ENCODE measurements at regions not wholly inside any gene's neighbourhood (a gene's known extent, or its start where the extent isn't known, plus 50 kb on each side); places are given as distances from the start of the nearest gene placed in this dataset.

GRCh38 chr7:132687016-132687415 is 110.7 kb upstream of the PLXNA4 start:
- TF ChIP-seq PPARA (CRISPR knock-in tag; IDR thresholded peaks at IDR 0.05; ENCODE audit: borderline replicate concordance) (no peak), ZC3H10 (CRISPR knock-in tag; IDR thresholded peaks at IDR 0.05) (no peak), BACH2 (CRISPR knock-in tag; IDR thresholded peaks at IDR 0.05; ENCODE audit: borderline replicate concordance) (no peak)
- no peak for ATAC-seq

DNA sequence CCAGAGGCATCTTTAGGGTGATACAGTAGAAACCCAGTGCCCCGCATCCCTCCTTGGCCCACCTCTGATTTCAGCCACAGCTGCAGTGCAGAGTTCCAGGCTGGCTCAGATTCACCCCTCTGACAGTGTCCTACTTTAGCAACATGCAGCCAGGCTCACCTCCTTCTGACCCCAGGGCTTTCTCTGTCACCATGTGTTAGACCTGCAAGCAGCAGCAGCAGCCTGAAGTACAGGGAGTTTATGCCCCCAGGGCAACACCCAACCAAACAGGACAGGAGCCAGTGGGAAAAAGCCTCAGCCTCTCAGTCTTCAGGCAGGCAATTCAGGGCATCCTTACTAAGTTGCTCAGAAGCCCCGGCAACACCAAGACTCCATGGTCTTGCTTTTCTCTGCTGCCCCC is 109.0 kb upstream of the PLXNA4 start:
- no peak for ATAC-seq
- TF ChIP-seq CSDC2 (CRISPR knock-in tag; IDR thresholded peaks at IDR 0.05) (no peak), RARB (CRISPR knock-in tag; IDR thresholded peaks at IDR 0.05) (no peak), GLIS3 (CRISPR knock-in tag; IDR thresholded peaks at IDR 0.05) (no peak), SNAI2 (CRISPR knock-in tag; IDR thresholded peaks at IDR 0.05) (no peak), PPARA (CRISPR knock-in tag; IDR thresholded peaks at IDR 0.05; ENCODE audit: borderline replicate concordance) (no peak), BACH2 (CRISPR knock-in tag; IDR thresholded peaks at IDR 0.05; ENCODE audit: borderline replicate concordance) (no peak), CSRNP3 (CRISPR knock-in tag; IDR thresholded peaks at IDR 0.05) (no peak), TCF4 (CRISPR knock-in tag; IDR thresholded peaks at IDR 0.05; ENCODE audit: borderline replicate concordance) (no peak), ESRRG (CRISPR knock-in tag; IDR thresholded peaks at IDR 0.05) (no peak), ISL1 (CRISPR knock-in tag; IDR thresholded peaks at IDR 0.05) (no peak)
- TF ChIP-seq, protein P1, sequence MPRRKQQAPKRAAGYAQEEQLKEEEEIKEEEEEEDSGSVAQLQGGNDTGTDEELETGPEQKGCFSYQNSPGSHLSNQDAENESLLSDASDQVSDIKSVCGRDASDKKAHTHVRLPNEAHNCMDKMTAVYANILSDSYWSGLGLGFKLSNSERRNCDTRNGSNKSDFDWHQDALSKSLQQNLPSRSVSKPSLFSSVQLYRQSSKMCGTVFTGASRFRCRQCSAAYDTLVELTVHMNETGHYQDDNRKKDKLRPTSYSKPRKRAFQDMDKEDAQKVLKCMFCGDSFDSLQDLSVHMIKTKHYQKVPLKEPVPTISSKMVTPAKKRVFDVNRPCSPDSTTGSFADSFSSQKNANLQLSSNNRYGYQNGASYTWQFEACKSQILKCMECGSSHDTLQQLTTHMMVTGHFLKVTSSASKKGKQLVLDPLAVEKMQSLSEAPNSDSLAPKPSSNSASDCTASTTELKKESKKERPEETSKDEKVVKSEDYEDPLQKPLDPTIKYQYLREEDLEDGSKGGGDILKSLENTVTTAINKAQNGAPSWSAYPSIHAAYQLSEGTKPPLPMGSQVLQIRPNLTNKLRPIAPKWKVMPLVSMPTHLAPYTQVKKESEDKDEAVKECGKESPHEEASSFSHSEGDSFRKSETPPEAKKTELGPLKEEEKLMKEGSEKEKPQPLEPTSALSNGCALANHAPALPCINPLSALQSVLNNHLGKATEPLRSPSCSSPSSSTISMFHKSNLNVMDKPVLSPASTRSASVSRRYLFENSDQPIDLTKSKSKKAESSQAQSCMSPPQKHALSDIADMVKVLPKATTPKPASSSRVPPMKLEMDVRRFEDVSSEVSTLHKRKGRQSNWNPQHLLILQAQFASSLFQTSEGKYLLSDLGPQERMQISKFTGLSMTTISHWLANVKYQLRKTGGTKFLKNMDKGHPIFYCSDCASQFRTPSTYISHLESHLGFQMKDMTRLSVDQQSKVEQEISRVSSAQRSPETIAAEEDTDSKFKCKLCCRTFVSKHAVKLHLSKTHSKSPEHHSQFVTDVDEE (CRISPR knock-in tag; IDR thresholded peaks at IDR 0.05): no peak
- TF ChIP-seq, protein P2, sequence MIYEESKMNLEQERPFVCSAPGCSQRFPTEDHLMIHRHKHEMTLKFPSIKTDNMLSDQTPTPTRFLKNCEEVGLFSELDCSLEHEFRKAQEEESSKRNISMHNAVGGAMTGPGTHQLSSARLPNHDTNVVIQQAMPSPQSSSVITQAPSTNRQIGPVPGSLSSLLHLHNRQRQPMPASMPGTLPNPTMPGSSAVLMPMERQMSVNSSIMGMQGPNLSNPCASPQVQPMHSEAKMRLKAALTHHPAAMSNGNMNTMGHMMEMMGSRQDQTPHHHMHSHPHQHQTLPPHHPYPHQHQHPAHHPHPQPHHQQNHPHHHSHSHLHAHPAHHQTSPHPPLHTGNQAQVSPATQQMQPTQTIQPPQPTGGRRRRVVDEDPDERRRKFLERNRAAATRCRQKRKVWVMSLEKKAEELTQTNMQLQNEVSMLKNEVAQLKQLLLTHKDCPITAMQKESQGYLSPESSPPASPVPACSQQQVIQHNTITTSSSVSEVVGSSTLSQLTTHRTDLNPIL (CRISPR knock-in tag; IDR thresholded peaks at IDR 0.05; ENCODE audit: low read depth): no peak

- ATAC-seq: no peak
- TF ChIP-seq ARNTL (CRISPR knock-in tag; IDR thresholded peaks at IDR 0.05; ENCODE audit: borderline replicate concordance, low read depth) (no peak), TCF4 (CRISPR knock-in tag; IDR thresholded peaks at IDR 0.05; ENCODE audit: borderline replicate concordance) (no peak)
Observed at GRCh38 chr7:132683896-132684690, 107.8 kb upstream of the PLXNA4 start.

DNA sequence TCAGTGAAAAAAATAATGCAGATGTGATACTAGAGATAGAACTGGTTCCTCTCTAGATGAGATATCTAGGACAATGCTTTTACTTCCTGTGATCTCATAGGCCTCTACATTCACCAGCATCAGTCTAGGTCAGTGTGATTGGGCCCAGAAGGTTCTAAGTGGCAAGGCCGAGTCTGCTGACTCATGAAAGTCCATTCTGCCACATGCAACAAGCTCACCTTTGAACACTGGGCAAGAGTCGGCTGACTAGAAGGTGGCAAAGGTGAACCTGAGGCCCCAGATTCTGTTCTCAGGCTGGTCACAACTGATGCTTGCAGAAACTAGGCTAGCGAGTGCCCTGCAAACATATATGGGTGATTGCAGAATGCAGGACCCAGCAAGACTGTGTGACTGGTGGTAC is 105.7 kb upstream of the PLXNA4 start:
- no peak for ATAC-seq
- no peak for TF ChIP-seq OSR1 (CRISPR knock-in tag; IDR thresholded peaks at IDR 0.05)
- TF ChIP-seq ZFP3 (CRISPR knock-in tag; IDR thresholded peaks at IDR 0.05): no peak
- TF ChIP-seq, protein P1 (CRISPR knock-in tag; IDR thresholded peaks at IDR 0.05): no peak
- no peak for TF ChIP-seq ISL1 (CRISPR knock-in tag; IDR thresholded peaks at IDR 0.05)
- no peak for TF ChIP-seq BACH2 (CRISPR knock-in tag; IDR thresholded peaks at IDR 0.05; ENCODE audit: borderline replicate concordance)
- no peak for TF ChIP-seq ARNTL (CRISPR knock-in tag; IDR thresholded peaks at IDR 0.05; ENCODE audit: borderline replicate concordance, low read depth)
- no peak for TF ChIP-seq PPARA (CRISPR knock-in tag; IDR thresholded peaks at IDR 0.05; ENCODE audit: borderline replicate concordance)
- TF ChIP-seq, protein P3, sequence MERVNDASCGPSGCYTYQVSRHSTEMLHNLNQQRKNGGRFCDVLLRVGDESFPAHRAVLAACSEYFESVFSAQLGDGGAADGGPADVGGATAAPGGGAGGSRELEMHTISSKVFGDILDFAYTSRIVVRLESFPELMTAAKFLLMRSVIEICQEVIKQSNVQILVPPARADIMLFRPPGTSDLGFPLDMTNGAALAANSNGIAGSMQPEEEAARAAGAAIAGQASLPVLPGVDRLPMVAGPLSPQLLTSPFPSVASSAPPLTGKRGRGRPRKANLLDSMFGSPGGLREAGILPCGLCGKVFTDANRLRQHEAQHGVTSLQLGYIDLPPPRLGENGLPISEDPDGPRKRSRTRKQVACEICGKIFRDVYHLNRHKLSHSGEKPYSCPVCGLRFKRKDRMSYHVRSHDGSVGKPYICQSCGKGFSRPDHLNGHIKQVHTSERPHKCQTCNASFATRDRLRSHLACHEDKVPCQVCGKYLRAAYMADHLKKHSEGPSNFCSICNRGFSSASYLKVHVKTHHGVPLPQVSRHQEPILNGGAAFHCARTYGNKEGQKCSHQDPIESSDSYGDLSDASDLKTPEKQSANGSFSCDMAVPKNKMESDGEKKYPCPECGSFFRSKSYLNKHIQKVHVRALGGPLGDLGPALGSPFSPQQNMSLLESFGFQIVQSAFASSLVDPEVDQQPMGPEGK (CRISPR knock-in tag; IDR thresholded peaks at IDR 0.05; ENCODE audit: borderline replicate concordance): no peak
- TF ChIP-seq POU6F1 (CRISPR knock-in tag; IDR thresholded peaks at IDR 0.05; ENCODE audit: borderline replicate concordance, low read depth): no peak
- no peak for TF ChIP-seq ESRRG (CRISPR knock-in tag; IDR thresholded peaks at IDR 0.05)
- no peak for TF ChIP-seq ZNF70 (CRISPR knock-in tag; IDR thresholded peaks at IDR 0.05)
- no peak for TF ChIP-seq ZNF565 (CRISPR knock-in tag; conservative IDR thresholded peaks at IDR 0.05; ENCODE audit: low read depth)
- TF ChIP-seq ZFP30 (CRISPR knock-in tag; IDR thresholded peaks at IDR 0.05): no peak
- no peak for TF ChIP-seq CSDC2 (CRISPR knock-in tag; IDR thresholded peaks at IDR 0.05)
- no peak for TF ChIP-seq RARB (CRISPR knock-in tag; IDR thresholded peaks at IDR 0.05)
- no peak for TF ChIP-seq TOX (CRISPR knock-in tag; IDR thresholded peaks at IDR 0.05; ENCODE audit: borderline replicate concordance)
